ENCODE measurements at regions not wholly inside any gene's neighbourhood (a gene's known extent, or its start where the extent isn't known, plus 50 kb on each side); places are given as distances from the start of the nearest gene placed in this dataset.

DNA sequence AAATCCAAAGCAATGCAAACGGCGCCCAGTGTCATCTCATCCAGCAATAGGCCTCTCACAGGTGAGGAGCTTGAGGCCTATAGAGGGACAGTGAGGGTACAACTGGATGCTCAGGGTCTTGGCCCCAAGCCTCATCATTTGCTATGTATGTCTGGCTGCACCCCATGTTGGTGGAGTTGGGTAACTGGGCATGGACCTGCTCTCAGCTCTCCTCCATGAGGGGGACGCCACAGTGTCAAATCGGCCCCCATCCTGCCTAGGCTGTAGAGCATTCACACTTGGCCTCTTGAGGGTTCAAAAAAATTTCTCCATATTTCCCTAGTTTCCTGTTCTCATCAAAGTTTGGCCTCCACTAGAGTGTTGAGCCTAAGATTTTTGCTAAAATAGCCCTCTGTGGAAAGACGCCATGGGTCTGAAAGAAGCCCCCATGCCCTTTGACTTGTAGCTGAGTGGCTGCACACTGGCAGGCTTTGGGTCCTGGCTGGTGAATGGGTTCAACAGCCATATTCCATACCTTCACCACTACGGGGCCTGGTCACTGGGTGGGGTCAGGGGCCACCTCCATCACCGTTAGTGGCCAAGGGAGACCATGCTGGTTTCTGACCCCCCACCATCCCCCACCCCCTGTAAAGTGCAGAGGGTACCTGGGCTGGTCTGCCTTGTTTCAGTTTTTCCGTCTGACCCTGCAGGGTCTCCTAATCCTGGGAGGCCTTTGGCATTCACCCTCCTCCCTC lies 132.3 kb upstream of the TBX20 start:
- Histone ChIP-seq H3K4me1 (ENCODE audit: insufficient read depth, low read length) (no peaks in the 10 kb centered on the region), H3K36me3 (ENCODE audit: insufficient read depth, low read length) (no peaks in the 10 kb centered on the region), H3K9me3 (ENCODE audit: control insufficient read depth, insufficient read depth, low read length) (no peaks in the 10 kb centered on the region), H3K9ac (ENCODE audit: low read depth, low read length) (no peak overlapping the region)

DNA sequence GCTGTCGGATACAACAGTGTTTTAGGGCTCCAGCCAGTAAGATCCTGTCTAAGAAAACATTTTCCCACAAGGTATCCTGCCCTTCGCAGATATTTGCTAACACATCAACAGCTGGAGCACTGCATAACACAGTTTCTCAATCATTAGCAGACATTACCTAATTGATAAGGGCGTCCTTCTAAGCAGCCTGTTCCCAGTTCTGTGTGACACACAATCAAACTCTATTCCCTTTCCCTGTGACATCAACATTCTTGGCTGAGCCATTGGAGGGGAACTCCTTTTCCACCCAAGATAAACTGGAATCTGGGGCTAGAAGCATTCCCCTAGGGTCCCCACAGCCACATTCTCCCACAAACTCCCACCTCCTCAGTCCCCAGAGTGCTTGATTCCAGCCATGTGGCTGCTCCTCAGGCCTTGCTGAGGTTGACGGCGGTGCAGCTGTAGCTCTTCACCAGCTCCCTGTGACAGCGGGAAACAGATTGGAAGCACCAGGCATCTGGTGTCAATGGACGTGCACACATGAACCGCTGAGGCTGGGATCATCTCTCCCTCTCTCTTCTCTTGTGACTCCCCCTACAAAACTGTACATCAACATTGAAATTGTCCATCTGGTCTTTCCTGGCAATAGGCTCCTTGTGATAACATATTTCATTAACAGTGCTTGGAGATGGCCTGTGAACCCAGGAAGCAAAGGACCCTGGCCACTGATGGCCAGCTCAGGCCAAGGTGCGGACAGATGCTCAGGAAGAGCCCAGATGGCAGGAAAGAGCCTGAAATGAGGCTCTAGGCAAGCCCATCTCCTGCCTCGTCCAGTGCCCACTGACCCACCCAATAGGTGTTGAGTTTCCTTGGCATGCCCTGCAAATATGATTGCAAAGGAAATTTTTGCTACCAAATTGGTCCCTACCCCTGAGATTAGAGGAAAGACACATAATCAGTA lies 131.1 kb upstream of the TBX20 start:
- H3K4me1 ChIP-seq (ENCODE audit: insufficient read depth, low read length): no peaks in the 10 kb centered on the region
- no peak overlapping the region for H3K9ac ChIP-seq (ENCODE audit: low read depth, low read length)
- no peaks in the 10 kb centered on the region for H3K36me3 ChIP-seq (ENCODE audit: insufficient read depth, low read length)
- H3K9me3 ChIP-seq (ENCODE audit: control insufficient read depth, insufficient read depth, low read length): no peaks in the 10 kb centered on the region

DNA sequence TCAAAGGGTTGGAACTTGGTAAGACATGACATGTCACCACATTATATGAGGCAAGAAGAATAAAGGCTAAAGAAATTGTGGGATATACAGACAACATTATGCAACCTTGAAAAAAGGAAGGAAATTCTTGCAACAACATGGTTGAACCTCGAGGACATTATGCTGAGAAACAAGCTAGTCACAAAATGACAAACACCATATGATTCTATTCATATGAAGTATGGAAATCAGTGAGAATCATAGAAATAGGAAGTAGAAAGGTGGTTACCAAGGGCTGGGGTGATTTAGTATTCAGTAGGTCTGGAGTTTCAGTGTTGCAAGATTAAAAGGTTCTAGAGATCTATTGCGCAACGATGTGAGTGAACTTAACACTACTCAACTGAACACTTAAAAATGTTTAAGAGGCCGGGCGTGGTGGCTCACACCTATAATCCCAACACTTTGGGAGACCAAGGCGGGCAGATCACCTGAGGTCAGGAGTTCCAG lies 126.9 kb upstream of the TBX20 start:
- H3K9ac ChIP-seq (ENCODE audit: low read depth, low read length): no peak overlapping the region
- no peaks in the 10 kb centered on the region for H3K9me3 ChIP-seq (ENCODE audit: control insufficient read depth, insufficient read depth, low read length)
- H3K36me3 ChIP-seq (ENCODE audit: insufficient read depth, low read length): no peaks in the 10 kb centered on the region
- no peaks in the 10 kb centered on the region for H3K4me1 ChIP-seq (ENCODE audit: insufficient read depth, low read length)

DNA sequence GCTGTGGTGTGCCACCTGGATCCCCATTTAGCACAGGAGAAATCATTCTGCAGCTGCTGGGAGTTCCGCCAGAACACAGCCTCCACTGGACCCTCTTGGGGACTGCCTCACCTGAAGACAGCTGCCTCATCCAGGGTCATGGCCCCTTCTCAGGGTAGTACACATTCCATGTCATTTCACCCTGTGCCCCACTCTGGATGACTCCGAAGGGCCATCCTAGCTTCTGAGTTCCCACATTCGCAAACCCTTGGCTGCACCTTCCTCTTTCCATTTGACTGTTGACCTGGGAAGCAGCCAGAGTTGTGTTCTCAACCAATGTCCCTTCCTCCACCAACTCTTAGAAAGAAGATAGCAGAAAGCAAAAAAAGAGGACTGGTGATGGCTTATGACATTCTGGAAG lies 125.6 kb upstream of the TBX20 start:
- Histone ChIP-seq H3K4me1 (ENCODE audit: insufficient read depth, low read length) (no peaks in the 10 kb centered on the region), H3K36me3 (ENCODE audit: insufficient read depth, low read length) (no peaks in the 10 kb centered on the region)

DNA sequence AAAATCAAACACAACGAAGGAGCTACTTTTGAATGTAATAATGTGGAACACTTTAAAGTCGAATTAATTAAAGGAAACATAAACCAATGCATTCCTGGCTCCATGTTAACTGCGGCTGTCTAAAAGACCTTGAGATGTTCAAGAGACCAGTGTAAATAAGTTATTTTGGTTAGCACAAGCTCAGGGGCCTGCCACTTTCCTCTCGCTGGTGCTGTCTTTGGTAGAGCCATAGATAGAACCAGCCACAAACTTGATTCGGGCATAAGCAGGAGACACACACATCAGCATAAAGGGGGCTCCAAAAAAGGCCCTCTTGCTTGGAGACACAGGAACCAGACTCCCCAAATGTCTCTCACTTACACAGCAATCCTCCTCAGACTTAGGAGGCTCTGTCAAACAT lies 121.6 kb upstream of the TBX20 start:
- no peak overlapping the region for H3K9ac ChIP-seq (ENCODE audit: low read depth, low read length)
- H3K4me1 ChIP-seq (ENCODE audit: insufficient read depth, low read length): no peaks in the 10 kb centered on the region
- no peaks in the 10 kb centered on the region for H3K9me3 ChIP-seq (ENCODE audit: control insufficient read depth, insufficient read depth, low read length)
- no peaks in the 10 kb centered on the region for H3K36me3 ChIP-seq (ENCODE audit: insufficient read depth, low read length)

More for the DNA sequence above, 125.6 kb upstream of the TBX20 start:
- Histone ChIP-seq H3K9me3 (ENCODE audit: control insufficient read depth, insufficient read depth, low read length) (no peaks in the 10 kb centered on the region), H3K9ac (ENCODE audit: low read depth, low read length) (no peak overlapping the region)

DNA sequence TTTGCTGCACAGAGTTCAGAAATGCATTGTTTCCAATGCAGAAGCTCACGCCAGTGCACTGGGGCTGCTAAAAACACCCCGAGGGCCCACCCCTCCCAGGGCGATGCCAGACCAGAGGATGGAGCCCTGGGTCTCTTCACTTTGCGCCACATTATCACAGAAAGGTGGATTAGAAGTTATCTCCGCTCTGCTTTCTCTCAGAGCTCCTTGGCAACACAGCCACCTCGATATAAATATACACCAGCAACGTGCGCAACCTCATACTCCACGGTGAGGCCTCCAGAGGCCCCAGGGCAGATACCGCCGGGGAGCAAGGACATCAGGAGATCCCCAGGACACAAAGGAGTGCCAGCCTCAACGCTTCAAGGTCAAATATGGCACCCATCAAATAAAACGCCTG lies 121.0 kb upstream of the TBX20 start:
- Histone ChIP-seq H3K36me3 (ENCODE audit: insufficient read depth, low read length) (no peaks in the 10 kb centered on the region), H3K4me1 (ENCODE audit: insufficient read depth, low read length) (no peaks in the 10 kb centered on the region), H3K9me3 (ENCODE audit: control insufficient read depth, insufficient read depth, low read length) (no peaks in the 10 kb centered on the region), H3K9ac (ENCODE audit: low read depth, low read length) (no peak overlapping the region)

DNA sequence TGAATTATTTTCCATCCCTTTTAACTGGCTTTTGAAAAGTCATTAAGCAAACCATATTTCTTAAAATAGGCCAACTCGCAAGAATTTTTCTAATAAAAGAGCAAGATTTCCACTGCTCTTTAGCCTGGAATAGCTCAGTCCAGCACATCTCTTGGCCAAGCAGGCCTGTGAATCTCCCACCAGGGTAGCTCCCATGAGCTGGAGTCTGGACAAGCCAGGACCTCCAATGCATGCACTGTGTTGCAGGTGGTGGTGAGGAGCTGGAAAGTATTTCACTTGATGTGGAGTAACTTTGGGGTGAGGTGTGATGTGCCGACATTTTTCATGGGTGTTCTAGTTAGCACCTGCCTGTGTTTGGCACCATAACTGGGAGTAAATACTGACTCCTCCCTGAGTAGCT lies 117.3 kb upstream of the TBX20 start:
- Histone ChIP-seq H3K36me3 (ENCODE audit: insufficient read depth, low read length) (no peaks in the 10 kb centered on the region), H3K9ac (ENCODE audit: low read depth, low read length) (no peak overlapping the region), H3K4me1 (ENCODE audit: insufficient read depth, low read length) (peaks cover 7% of the 10 kb centered on the region; the same call in 1 of the 2 replicates), H3K9me3 (ENCODE audit: control insufficient read depth, insufficient read depth, low read length) (no peaks in the 10 kb centered on the region)

DNA sequence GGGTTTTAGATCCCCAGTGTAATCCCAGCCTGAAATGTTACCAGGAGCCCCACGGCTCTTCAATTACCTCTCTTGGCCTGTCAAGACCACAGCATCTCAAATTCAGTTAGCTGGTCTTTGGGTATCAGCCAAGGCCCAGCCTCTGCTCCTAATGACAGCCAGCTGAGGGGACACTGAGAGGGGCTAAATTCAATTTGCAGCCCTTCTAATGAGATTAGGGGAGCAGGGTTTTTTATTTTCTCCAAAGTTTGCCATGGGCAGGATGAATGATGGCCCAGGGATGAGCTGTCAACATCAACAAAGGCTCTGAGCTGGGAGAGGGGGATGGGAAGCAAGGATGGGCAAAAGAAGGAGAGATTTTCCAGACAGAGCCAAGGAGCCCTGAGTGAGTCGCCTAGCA lies 116.8 kb upstream of the TBX20 start:
- H3K9me3 ChIP-seq (ENCODE audit: control insufficient read depth, insufficient read depth, low read length): no peaks in the 10 kb centered on the region
- H3K4me1 ChIP-seq (ENCODE audit: insufficient read depth, low read length): peaks cover 12% of the 10 kb centered on the region; the same call in 1 of the 2 replicates
- no peak overlapping the region for H3K9ac ChIP-seq (ENCODE audit: low read depth, low read length)
- no peaks in the 10 kb centered on the region for H3K36me3 ChIP-seq (ENCODE audit: insufficient read depth, low read length)

DNA sequence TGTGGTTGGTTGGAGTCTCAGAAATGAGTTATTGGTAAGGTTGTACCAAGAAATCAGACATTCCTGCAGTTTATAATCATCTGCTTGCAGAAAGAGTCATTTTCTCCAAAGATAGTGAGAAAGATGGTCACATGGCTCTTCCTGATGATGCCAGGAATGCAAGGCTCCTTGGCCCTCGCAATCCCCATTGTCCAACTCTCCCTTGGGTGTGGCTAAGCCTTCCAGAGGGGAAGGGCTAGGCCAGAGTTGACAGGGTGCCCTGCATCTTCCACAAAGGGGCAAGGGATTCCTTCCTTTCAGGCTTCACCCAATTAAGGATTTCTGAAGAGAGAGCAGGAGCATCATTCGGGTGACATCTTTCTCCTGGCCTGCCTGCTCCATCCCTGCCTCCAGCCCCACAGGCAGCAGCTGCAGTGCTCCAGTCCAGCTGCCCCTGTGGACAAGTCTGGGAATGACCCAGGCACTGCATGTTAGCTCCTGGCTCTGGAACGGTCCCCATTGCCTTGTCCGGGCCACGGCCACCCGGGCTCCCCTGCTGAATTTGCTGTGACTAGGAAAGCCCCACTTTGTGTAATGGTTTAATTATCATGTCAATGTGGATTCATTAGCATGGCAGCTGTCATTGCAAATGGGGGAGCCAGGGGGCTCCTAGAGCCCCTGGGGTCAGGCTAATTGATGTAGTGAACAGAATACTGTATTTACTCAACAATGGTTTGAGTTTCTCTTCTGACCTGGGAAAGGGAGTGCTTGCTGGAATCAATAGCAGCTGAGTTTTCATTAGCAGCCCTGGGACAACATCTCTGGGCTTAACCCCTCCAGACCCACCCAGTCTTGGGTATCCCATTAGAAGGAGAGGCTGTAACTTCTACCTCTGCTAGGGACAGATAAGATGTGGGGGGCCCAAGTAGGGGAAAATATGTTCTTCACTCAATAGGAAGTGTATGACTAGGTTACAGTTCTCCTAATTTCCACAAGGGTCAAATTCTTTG lies 112.6 kb upstream of the TBX20 start:
- H3K9me3 ChIP-seq (ENCODE audit: control insufficient read depth, insufficient read depth, low read length): no peaks in the 10 kb centered on the region
- no peaks in the 10 kb centered on the region for H3K36me3 ChIP-seq (ENCODE audit: insufficient read depth, low read length)
- peaks cover 12% of the 10 kb centered on the region; the same call in 1 of the 2 replicates for H3K4me1 ChIP-seq (ENCODE audit: insufficient read depth, low read length)
- H3K9ac ChIP-seq (ENCODE audit: low read depth, low read length): no peak overlapping the region

DNA sequence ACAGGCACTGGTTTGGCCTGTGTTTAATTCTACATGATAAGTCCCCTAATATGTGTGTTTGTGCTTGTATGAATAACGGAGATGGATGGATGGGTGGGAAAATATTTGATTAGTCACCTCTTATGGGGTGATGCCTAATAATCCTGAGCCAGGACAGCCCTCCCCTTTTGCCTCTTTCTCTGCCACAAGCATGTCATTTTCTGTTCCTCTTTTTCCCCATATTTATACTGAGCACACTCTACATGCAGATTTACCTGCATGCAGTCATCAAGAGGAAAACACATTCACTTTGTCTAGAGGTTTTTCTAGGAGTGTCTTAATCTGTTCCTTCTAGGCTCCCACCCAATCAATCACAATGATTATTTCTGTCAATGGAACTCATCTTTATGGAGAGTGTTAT lies 111.6 kb upstream of the TBX20 start:
- H3K4me1 ChIP-seq (ENCODE audit: insufficient read depth, low read length): peaks cover 12% of the 10 kb centered on the region; the same call in 1 of the 2 replicates
- H3K36me3 ChIP-seq (ENCODE audit: insufficient read depth, low read length): no peaks in the 10 kb centered on the region
- no peak overlapping the region for H3K9ac ChIP-seq (ENCODE audit: low read depth, low read length)
- no peaks in the 10 kb centered on the region for H3K9me3 ChIP-seq (ENCODE audit: control insufficient read depth, insufficient read depth, low read length)

DNA sequence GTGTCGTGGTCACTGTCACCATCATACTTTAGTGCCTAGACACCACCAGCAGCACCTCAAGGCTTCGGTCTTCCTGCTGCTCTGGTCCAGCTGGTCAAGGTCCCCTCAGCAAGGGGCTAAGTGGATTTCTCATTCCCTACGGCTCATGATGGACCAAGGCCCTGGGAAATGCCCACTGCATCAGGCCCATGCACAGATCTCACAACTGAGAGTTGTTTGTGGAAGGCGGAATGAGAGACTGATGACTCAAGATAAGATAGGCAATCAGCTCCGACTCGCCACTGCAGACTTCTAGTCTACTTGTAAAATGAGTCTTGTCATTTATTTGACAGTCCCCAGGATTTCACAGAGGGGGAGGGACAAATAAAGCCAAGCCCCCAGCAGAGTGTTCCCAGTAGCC lies 108.4 kb upstream of the TBX20 start:
- Histone ChIP-seq H3K9ac (ENCODE audit: low read depth, low read length) (no peak overlapping the region), H3K4me1 (ENCODE audit: insufficient read depth, low read length) (peaks cover 12% of the 10 kb centered on the region; the same call in 1 of the 2 replicates), H3K36me3 (ENCODE audit: insufficient read depth, low read length) (no peaks in the 10 kb centered on the region), H3K9me3 (ENCODE audit: control insufficient read depth, insufficient read depth, low read length) (no peaks in the 10 kb centered on the region; the same call in 1 of the 2 replicates)

DNA sequence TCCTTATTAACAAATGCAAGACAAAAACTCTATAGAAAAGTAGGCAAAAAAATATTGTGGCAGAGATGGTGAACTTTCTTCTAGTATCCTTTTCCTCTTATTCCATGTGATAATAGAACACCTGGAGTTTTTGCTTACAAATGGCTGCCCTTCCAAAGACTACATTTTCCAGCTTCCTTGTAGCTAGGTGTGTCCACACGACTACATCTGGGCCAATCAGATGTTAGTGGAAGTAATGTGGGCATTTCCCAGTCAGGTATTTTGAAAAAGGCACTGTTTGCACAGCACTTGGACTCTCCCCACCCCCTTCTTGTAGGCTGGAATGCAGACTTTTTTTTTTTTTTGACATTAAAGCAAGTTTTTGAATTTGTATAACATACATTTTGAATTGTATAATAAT lies 105.5 kb upstream of the TBX20 start:
- no peak overlapping the region for H3K9ac ChIP-seq (ENCODE audit: low read depth, low read length)
- H3K36me3 ChIP-seq (ENCODE audit: insufficient read depth, low read length): no peaks in the 10 kb centered on the region
- H3K4me1 ChIP-seq (ENCODE audit: insufficient read depth, low read length): no peaks in the 10 kb centered on the region
- no peaks in the 10 kb centered on the region; the same call in 1 of the 2 replicates for H3K9me3 ChIP-seq (ENCODE audit: control insufficient read depth, insufficient read depth, low read length)

DNA sequence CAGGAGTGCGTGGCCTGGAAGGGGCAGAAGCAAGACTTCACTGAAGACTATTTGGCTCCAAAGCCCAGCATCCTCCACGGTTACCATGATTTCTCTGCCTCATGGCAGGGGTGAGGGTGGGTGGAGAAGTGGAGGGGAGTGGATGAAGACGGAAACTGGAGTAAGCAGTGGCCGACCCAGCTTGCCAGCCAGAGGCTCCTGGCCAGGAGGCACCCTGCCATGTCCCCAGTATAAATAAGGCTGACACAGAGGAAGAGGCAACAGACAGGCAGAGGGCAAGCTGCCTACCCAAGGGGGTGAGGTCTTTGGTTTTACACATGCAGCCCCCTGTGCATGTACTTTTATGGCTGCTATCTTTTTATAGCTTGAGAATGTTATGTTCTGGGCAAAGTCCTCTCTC lies 102.6 kb upstream of the TBX20 start:
- Histone ChIP-seq H3K9ac (ENCODE audit: low read depth, low read length) (no peak overlapping the region), H3K4me1 (ENCODE audit: insufficient read depth, low read length) (no peaks in the 10 kb centered on the region), H3K9me3 (ENCODE audit: control insufficient read depth, insufficient read depth, low read length) (no peaks in the 10 kb centered on the region; the same call in 1 of the 2 replicates), H3K36me3 (ENCODE audit: insufficient read depth, low read length) (no peaks in the 10 kb centered on the region)

DNA sequence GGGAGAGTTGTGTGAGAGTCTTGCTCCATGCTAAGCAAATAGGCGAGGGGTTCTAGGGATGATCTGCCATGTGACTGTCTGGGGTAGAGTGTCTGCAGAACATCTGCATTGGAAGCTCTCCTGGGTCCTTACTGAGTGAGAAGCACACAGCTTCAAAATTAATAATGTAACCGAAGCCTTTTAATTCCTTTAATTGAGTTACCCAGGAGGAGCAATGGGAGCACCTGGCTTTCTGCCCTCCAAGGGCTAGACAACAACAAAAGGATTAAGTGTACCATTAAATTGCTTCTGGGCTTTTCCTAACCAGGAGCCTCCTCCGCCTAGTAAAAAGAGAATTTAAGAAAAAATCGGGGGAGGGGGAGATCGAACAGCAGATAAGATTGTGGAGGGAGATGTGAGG lies 102.0 kb upstream of the TBX20 start:
- H3K9ac ChIP-seq (ENCODE audit: low read depth, low read length): no peak overlapping the region

More for the DNA sequence above, 102.0 kb upstream of the TBX20 start:
- no peaks in the 10 kb centered on the region for H3K36me3 ChIP-seq (ENCODE audit: insufficient read depth, low read length)
- no peaks in the 10 kb centered on the region for H3K4me1 ChIP-seq (ENCODE audit: insufficient read depth, low read length)
- no peaks in the 10 kb centered on the region; the same call in 1 of the 2 replicates for H3K9me3 ChIP-seq (ENCODE audit: control insufficient read depth, insufficient read depth, low read length)
